Heart left ventricle (tissue), 16 donors: ENCODE measurements at regions not wholly inside any gene's neighbourhood (a gene's known extent, or its start where the extent isn't known, plus 50 kb on each side); places are given as distances from the start of the nearest gene placed in this dataset.

Source experiments
- ATAC-seq, 4 donors: fragments of 200-7000 bp; cut with Tn5 transposase; one replicate each; pipeline ENCODE4 v1.9.1; 2020 to 2022; ENCODE audit warnings: moderate library complexity in 4 of 4, mild to moderate bottlenecking in 3 of 4, moderate number of reproducible peaks in 1 of 4
- DNase-seq, 5 donors: peaks; one replicate each; pipeline ENCODE4 v3.0.0-alpha.2; 2020
- H3K27ac ChIP-seq, 12 donors: fragments of 200-600 bp; sonication (generic) in 4 of 12; one replicate each; pipeline versions ENCODE4 v1.5.0 to v1.8.0; 2016 to 2022; ENCODE audit warnings: mild to moderate bottlenecking in 2 of 12
- H3K27me3 ChIP-seq, 9 donors: fragments of 200-600 bp; sonication (generic) in 2 of 9; one replicate each; pipeline versions ENCODE4 v1.5.1 to v1.8.0; 2016 to 2022; ENCODE audit warnings: mild to moderate bottlenecking in 3 of 9
- H3K36me3 ChIP-seq, 9 donors: fragments of 200-600 bp; sonication (generic) in 2 of 9; one replicate each; pipeline versions ENCODE4 v1.5.0 to v1.8.0; 2018 to 2022; ENCODE audit warnings: mild to moderate bottlenecking in 2 of 9
- H3K4me1 ChIP-seq, 12 donors: fragments of 200-600 bp; sonication (generic) in 4 of 12; one replicate each; pipeline versions ENCODE4 v1.5.0 to v1.8.0; 2016 to 2022; ENCODE audit warnings: mild to moderate bottlenecking in 3 of 12
- H3K4me3 ChIP-seq, 12 donors: fragments of 200-600 bp; sonication (generic) in 4 of 12; one replicate each; pipeline versions ENCODE4 v1.5.0 to v1.8.0; 2017 to 2022; ENCODE audit warnings: mild to moderate bottlenecking in 9 of 12, moderate library complexity in 4 of 12
- H3K9me3 ChIP-seq, 12 donors: fragments of 200-600 bp; sonication (generic) in 4 of 12; one replicate each; pipeline versions ENCODE4 v1.5.0 to v1.8.0; 2016 to 2022; ENCODE audit warnings: mild to moderate bottlenecking in 1 of 12
- CTCF ChIP-seq, 12 donors: fragments of 200-600 bp; sonication (generic) in 4 of 12; IDR thresholded peaks; one replicate each; pipeline versions ENCODE4 v1.5.0 to v1.8.0; 2018 to 2022; ENCODE audit warnings: antibody characterized with exemption in 12 of 12, mild to moderate bottlenecking in 5 of 12
- POLR2A ChIP-seq, 2 donors: fragments of 450-650 bp; IDR thresholded peaks; one replicate each; pipeline ENCODE4 v1.6.1; 2017; ENCODE audit warnings: antibody characterized with exemption in 2 of 2, mild to moderate bottlenecking in 2 of 2, moderate library complexity in 2 of 2
- WGBS, 4 donors: extraction: QIAGEN DNeasy Blood & Tissue Kit in 2 of 4; methylation state at CpG; one replicate each; pipeline versions ENCODE4 v1.1.5 to v1.1.7; 2013 to 2018; 5-methylcytosine and 5-hydroxymethylcytosine counted together
- intact Hi-C, 10 donors: fragments of 100-400 bp; cut with DNase I; formaldehyde crosslinking; loops; one replicate each; pipeline versions ENCODE4 v1.11.1 to v1.14.2; 2022
- donor health status: ischemic (EF 13 %, LVEDD 7.1; RV severe dilation, severe dysfunction).
- donor health status: healthy with polysubstance abuse.
- donor health status: DM: no; HTN: yes; CAD: no.
- donor health status: DM: no; HTN: no; CAD: no.
- donor health status: ischemic (EF 25% LVEDD 6.9; RV normal size, moderate dysfunction).
- donor health status: ischemic (EF 25% LVEDD 5.7; RV mildly dilated, moderate dysfunction).
- donor health status: healthy.
- donor health status: DM: yes; HTN: yes; CAD: no.
- donor health status: ischemic (EF 35%, LVEDD 5.7; RV mildly dilated, moderate dysfunction).
- donor health status: nonischemic (EF 11% LVEDD 7.7; RV severe dilation, severe dysfunction).
- donor health status: DM: yes; HTN: yes; CAD: no.
- donor health status: PGD.
- donor health status: ischemic (EF 29% LVEDD 5.4; RV normal size, mild dysfunction).
- donor health status: nonischemic (EF 23%, LVEDD 6.1; RV moderate dilation, normal function).

GRCh38 chr13:97141097-97141496, 81.0 kb upstream of the MBNL2 start:
- peaks cover 0 to 21% (median 10%) of the 10 kb centered on the region in 12 donors for H3K4me1 ChIP-seq
- 85 to 89% (median 86%) methylated on average over 3 of the region's 3 CpGs for WGBS, 4 donors
- DNase-seq = no peak
- no peak overlapping the region for H3K27ac ChIP-seq
- H3K4me3 ChIP-seq = no peak overlapping the region
- H3K9me3 ChIP-seq = no peaks in the 10 kb centered on the region
- TF ChIP-seq POLR2A (IDR thresholded peaks at IDR 0.05) (no peak), CTCF (IDR thresholded peaks at IDR 0.05) (no peak)
- H3K36me3 ChIP-seq = no peaks in the 10 kb centered on the region
- ATAC-seq = no peak
- intact Hi-C loops = no loop called here
- no peaks in the 10 kb centered on the region for H3K27me3 ChIP-seq

- peaks cover 0 to 21% (median 10%) of the 10 kb centered on the region in 12 donors for H3K4me1 ChIP-seq
- ATAC-seq (peak; percentile 64 to 99 (median 88)), DNase-seq (peak in 1 of 5 donors; percentile 37)
- TF ChIP-seq POLR2A (IDR thresholded peaks at IDR 0.05) (no peak), CTCF (IDR thresholded peaks at IDR 0.05) (no peak)
- no peaks in the 10 kb centered on the region for H3K9me3 ChIP-seq
- WGBS, 4 donors = 22 to 41% (median 27%) methylated on average over 5 of the region's 5 CpGs
- peak overlapping the region in 2 of 12 donors; percentile 41 to 61 for H3K27ac ChIP-seq
- H3K4me3 ChIP-seq = peak overlapping the region in 5 of 12 donors; percentile 10 to 50 (median 32)
- H3K27me3 ChIP-seq = no peaks in the 10 kb centered on the region
- H3K36me3 ChIP-seq = no peaks in the 10 kb centered on the region
- intact Hi-C loops = no loop called here
Observed at GRCh38 chr13:97141564-97142005, 80.5 kb upstream of the MBNL2 start.

GRCh38 chr13:97142452-97142851, 79.7 kb upstream of the MBNL2 start:
- Histone ChIP-seq H3K27me3 (no peaks in the 10 kb centered on the region), H3K36me3 (no peaks in the 10 kb centered on the region), H3K4me3 (peak overlapping the region in 10 of 12 donors; percentile 25 to 52 (median 34)), H3K4me1 (peaks cover 0 to 21% (median 10%) of the 10 kb centered on the region in 12 donors), H3K9me3 (no peaks in the 10 kb centered on the region), H3K27ac (peak overlapping the region in 2 of 12 donors; percentile 31 to 61)
- intact Hi-C loops = no loop called here
- 34 to 48% (median 42%) methylated on average over 8 of the region's 8 CpGs for WGBS, 4 donors
- ATAC-seq (peak; percentile 62 to 84 (median 68)), DNase-seq (peak in 4 of 5 donors; percentile 19 to 65 (median 36))
- TF ChIP-seq POLR2A (IDR thresholded peaks at IDR 0.05) = no peak

- DNase-seq (no peak), ATAC-seq (no peak)
- Histone ChIP-seq H3K27me3 (no peaks in the 10 kb centered on the region), H3K27ac (no peak overlapping the region), H3K4me1 (peaks cover 0 to 21% (median 10%) of the 10 kb centered on the region in 12 donors), H3K4me3 (no peak overlapping the region), H3K9me3 (no peaks in the 10 kb centered on the region), H3K36me3 (no peaks in the 10 kb centered on the region)
- intact Hi-C loops = no loop called here
- 96 to 99% (median 97%) methylated on average over 2 of the region's 2 CpGs for WGBS, 4 donors
- TF ChIP-seq CTCF (IDR thresholded peaks at IDR 0.05) = no peak
- TF ChIP-seq POLR2A (IDR thresholded peaks at IDR 0.05) = no peak
Observed at GRCh38 chr13:97145057-97145456, 77.1 kb upstream of the MBNL2 start.

- H3K27ac ChIP-seq = no peak overlapping the region
- H3K4me3 ChIP-seq = no peak overlapping the region
- H3K9me3 ChIP-seq = peaks cover 0 to 6% (median 0%) of the 10 kb centered on the region in 12 donors
- TF ChIP-seq CTCF (IDR thresholded peaks at IDR 0.05) (no peak), POLR2A (IDR thresholded peaks at IDR 0.05) (no peak)
- H3K36me3 ChIP-seq = no peaks in the 10 kb centered on the region
- DNase-seq (no peak), ATAC-seq (no peak)
- H3K4me1 ChIP-seq = no peaks in the 10 kb centered on the region
- WGBS, 4 donors = 79 to 96% (median 91%) methylated on average over 4 of the region's 4 CpGs
- no peaks in the 10 kb centered on the region for H3K27me3 ChIP-seq
- intact Hi-C loops = no loop called here
Observed at GRCh38 chr13:97148894-97149293, 73.2 kb upstream of the MBNL2 start.
